Nephron (organoid): ENCODE measurements at regions not wholly inside any gene's neighbourhood (a gene's known extent, or its start where the extent isn't known, plus 50 kb on each side); places are given as distances from the start of the nearest gene placed in this dataset.

ENCODE experiments used
- H3K27ac Mint-ChIP-seq, 3 experiments: 2 replicates each; pipeline ENCODE4 v1.8.0; 2020; ENCODE audit warnings: mixed read lengths in 3 of 3, mild to moderate bottlenecking in 2 of 3, moderate library complexity in 1 of 3
- H3K27me3 Mint-ChIP-seq: 2 replicates; pipeline ENCODE4 v1.8.0; 2021; ENCODE audit warnings: low read depth, mild to moderate bottlenecking, moderate library complexity, mixed read lengths
- H3K36me3 Mint-ChIP-seq: 2 replicates; pipeline ENCODE4 v1.8.0; 2020; ENCODE audit warnings: low read depth, mixed read lengths
- H3K4me1 Mint-ChIP-seq: 2 replicates; pipeline ENCODE4 v1.8.0; 2020; ENCODE audit warnings: mixed read lengths
- H3K4me3 Mint-ChIP-seq, 3 experiments: 2 replicates each; pipeline ENCODE4 v1.8.0; 2020; ENCODE audit warnings: mild to moderate bottlenecking in 3 of 3, mixed read lengths in 3 of 3, moderate library complexity in 2 of 3
- H3K9me3 Mint-ChIP-seq: 2 replicates; pipeline ENCODE4 v1.8.0; 2020; ENCODE audit warnings: mixed read lengths
- TF ChIP-seq, protein P1 (sequence below), 3 experiments: fragments of 200-600 bp; sonication (generic); IDR thresholded peaks; one replicate each; pipeline ENCODE4 v1.5.0; 2021; ENCODE audit warnings: antibody characterized with exemption in 3 of 3; ENCODE audit not compliant: unreplicated experiment in 3 of 3

DNA sequence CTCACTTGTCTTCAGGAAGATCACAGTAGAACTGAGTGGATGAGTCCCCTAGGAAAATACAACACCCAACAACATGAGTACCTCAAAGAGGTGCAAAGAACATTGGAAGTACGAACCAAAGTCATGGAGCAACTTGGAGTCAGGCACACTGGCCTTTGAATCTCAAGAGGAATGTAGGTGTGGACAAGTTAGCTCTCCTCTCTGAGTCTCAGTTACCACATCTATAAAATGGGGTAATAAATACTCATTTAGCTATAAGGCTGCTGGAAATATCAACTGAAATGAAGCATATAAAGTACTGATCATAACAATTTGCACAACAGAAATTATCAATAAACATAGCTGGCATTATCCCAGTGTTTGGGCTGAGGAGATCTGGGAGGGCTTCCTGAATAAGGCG is 96.7 kb upstream of the JUN start:
- Mint-ChIP-seq H3K9me3 (no peaks in the 10 kb centered on the region), H3K27me3 (no peaks in the 10 kb centered on the region), H3K36me3 (no peaks in the 10 kb centered on the region), H3K27ac (no peak overlapping the region), H3K4me1 (peaks cover 39% of the 10 kb centered on the region), H3K4me3 (no peak overlapping the region)
- TF ChIP-seq, protein P1, sequence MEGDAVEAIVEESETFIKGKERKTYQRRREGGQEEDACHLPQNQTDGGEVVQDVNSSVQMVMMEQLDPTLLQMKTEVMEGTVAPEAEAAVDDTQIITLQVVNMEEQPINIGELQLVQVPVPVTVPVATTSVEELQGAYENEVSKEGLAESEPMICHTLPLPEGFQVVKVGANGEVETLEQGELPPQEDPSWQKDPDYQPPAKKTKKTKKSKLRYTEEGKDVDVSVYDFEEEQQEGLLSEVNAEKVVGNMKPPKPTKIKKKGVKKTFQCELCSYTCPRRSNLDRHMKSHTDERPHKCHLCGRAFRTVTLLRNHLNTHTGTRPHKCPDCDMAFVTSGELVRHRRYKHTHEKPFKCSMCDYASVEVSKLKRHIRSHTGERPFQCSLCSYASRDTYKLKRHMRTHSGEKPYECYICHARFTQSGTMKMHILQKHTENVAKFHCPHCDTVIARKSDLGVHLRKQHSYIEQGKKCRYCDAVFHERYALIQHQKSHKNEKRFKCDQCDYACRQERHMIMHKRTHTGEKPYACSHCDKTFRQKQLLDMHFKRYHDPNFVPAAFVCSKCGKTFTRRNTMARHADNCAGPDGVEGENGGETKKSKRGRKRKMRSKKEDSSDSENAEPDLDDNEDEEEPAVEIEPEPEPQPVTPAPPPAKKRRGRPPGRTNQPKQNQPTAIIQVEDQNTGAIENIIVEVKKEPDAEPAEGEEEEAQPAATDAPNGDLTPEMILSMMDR (IDR thresholded peaks at IDR 0.05; ENCODE audit: unreplicated experiment in 3 of 3): no peak

DNA sequence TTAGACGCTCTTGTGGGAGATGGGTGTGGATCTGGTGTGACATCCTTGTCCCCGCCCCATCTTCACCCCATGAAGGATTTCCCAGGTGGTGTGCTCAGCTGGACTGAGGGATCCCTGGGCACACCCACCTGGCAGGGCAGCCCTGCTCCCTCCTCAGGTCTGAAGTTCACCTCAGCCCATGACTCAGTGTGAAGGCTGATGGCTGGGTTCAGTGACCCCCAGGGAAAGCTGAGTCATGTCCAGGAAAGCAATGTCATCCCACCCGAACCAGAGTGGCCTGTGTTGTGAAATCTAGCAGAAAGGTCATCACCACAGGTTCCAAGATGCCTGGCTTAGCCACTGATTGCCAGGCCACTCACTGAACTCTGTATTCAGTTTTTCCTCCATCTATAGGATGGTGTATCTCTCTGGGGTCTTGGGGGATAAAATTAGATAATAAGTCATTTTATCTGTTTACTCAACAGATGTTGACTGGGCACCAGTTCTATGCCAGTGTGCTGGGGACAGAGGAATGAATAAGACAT is 97.7 kb upstream of the JUN start:
- Mint-ChIP-seq H3K9me3 (no peaks in the 10 kb centered on the region), H3K27me3 (no peaks in the 10 kb centered on the region), H3K4me1 (peaks cover 45% of the 10 kb centered on the region), H3K4me3 (no peak overlapping the region), H3K36me3 (no peaks in the 10 kb centered on the region), H3K27ac (peak overlapping the region in 2 of 3 experiments; percentile 22 to 59)
- TF ChIP-seq, protein P1 (IDR thresholded peaks at IDR 0.05; ENCODE audit: unreplicated experiment in 3 of 3): no peak

- no peaks in the 10 kb centered on the region for H3K9me3 Mint-ChIP-seq
- no peaks in the 10 kb centered on the region for H3K27me3 Mint-ChIP-seq
- H3K36me3 Mint-ChIP-seq: no peaks in the 10 kb centered on the region
- no peak overlapping the region for H3K4me3 Mint-ChIP-seq
- TF ChIP-seq, protein P1 (IDR thresholded peaks at IDR 0.05; ENCODE audit: unreplicated experiment in 3 of 3): no peak
- H3K4me1 Mint-ChIP-seq: peaks cover 54% of the 10 kb centered on the region
- H3K27ac Mint-ChIP-seq: peak overlapping the region; percentile 24 to 59 (median 34)
Measured at GRCh38 chr1:58882322-58882948, 98.6 kb upstream of the JUN start.

DNA sequence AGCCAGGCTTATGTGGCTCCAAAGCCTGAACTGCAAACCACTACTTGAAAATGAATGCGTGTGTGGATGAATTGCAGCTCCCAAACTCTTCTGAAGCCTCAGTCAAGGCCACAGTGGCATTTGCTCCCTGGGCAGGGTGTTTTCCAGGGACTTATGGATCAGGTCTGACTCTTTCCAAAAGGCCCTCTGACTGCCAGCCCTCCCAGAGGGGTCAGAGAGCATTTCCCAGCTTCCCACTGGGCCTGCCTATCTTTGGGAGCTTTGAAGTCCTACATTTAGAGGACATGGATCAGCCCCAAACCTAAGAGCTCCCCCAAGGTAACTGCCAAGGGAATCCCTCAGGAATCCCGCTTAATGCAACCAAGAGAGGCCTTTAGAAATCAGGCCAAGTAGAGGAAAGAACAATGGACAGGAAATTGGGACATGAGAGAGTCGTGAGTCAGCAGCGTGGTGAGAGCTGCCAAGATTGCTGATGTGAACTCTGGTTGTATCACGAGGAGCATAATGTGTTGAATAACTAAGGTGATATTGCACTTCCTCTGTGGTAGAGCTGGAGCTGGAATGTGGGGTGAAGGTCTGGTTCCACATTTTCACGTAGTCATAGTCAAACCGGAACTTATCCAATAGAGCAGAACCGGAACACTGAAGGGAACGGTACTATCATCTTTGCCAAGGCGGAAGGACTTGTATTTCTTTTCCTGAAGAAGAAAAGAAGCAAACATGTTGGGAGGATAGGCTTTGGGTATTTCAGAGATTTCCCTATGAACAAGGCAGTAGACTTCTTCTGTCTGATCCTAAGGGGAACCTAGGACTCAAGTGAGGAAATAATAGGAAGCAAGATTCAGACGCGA is 99.4 kb upstream of the JUN start:
- H3K27ac Mint-ChIP-seq: peak overlapping the region; percentile 59 to 80 (median 71)
- no peak overlapping the region for H3K4me3 Mint-ChIP-seq
- no peaks in the 10 kb centered on the region for H3K9me3 Mint-ChIP-seq
- no peaks in the 10 kb centered on the region for H3K27me3 Mint-ChIP-seq
- no peaks in the 10 kb centered on the region for H3K36me3 Mint-ChIP-seq
- TF ChIP-seq, protein P1 (IDR thresholded peaks at IDR 0.05; ENCODE audit: unreplicated experiment in 3 of 3): no peak
- peaks cover 56% of the 10 kb centered on the region for H3K4me1 Mint-ChIP-seq

- Mint-ChIP-seq H3K9me3 (no peaks in the 10 kb centered on the region), H3K27ac (peak overlapping the region; percentile 59 to 80 (median 71)), H3K4me1 (peaks cover 56% of the 10 kb centered on the region), H3K27me3 (no peaks in the 10 kb centered on the region), H3K36me3 (no peaks in the 10 kb centered on the region), H3K4me3 (no peak overlapping the region)
- TF ChIP-seq, protein P1 (IDR thresholded peaks at IDR 0.05; ENCODE audit: unreplicated experiment in 3 of 3): no peak
Measured at GRCh38 chr1:58883888-58884482, 100.1 kb upstream of the JUN start.
